Ascending aorta (tissue), 2 donors: ENCODE measurements at regions not wholly inside any gene's neighbourhood (a gene's known extent, or its start where the extent isn't known, plus 50 kb on each side); places are given as distances from the start of the nearest gene placed in this dataset.

Experiments used
- DNase-seq, 2 donors: peaks; one replicate each; pipeline ENCODE4 v3.0.0-alpha.2; 2019; ENCODE audit warnings: low spot score in 2 of 2
- H3K27ac ChIP-seq, 2 donors: fragments of 200-600 bp; sonication (generic); one replicate each; pipeline ENCODE4 v1.5.1; 2016 to 2017; ENCODE audit warnings: mild to moderate bottlenecking in 1 of 2
- H3K27me3 ChIP-seq: fragments of 200-600 bp; sonication (generic); one replicate; pipeline ENCODE4 v1.5.1; 2017
- H3K36me3 ChIP-seq, 2 donors: fragments of 200-600 bp; sonication (generic); one replicate each; pipeline ENCODE4 v1.5.1; 2016
- H3K4me1 ChIP-seq, 2 donors: fragments of 200-600 bp; sonication (generic); one replicate each; pipeline ENCODE4 v1.5.1; 2016 to 2017; ENCODE audit warnings: mild to moderate bottlenecking in 1 of 2
- H3K4me3 ChIP-seq, 2 donors: fragments of 200-600 bp; sonication (generic); one replicate each; pipeline ENCODE4 v1.5.1; 2016 to 2017; ENCODE audit warnings: mild to moderate bottlenecking in 1 of 2
- H3K9me3 ChIP-seq, 2 donors: fragments of 200-600 bp; sonication (generic); one replicate each; pipeline ENCODE4 v1.5.1; 2016
- intact Hi-C: fragments of 100-400 bp; cut with DNase I; formaldehyde crosslinking; loops from one replicate; pipeline ENCODE4 v1.15.1; 2023
- TF ChIP-seq, protein P1 (sequence below), 3 experiments: fragments of 200-600 bp in 2 of 3; fragments of 450-650 bp in 1 of 3; sonication (generic) in 2 of 3; IDR thresholded peaks; one replicate each; pipeline ENCODE4 v1.5.1; 2016 to 2019; ENCODE audit warnings: antibody characterized with exemption in 3 of 3, mild to moderate bottlenecking in 1 of 3, moderate library complexity in 1 of 3

DNA sequence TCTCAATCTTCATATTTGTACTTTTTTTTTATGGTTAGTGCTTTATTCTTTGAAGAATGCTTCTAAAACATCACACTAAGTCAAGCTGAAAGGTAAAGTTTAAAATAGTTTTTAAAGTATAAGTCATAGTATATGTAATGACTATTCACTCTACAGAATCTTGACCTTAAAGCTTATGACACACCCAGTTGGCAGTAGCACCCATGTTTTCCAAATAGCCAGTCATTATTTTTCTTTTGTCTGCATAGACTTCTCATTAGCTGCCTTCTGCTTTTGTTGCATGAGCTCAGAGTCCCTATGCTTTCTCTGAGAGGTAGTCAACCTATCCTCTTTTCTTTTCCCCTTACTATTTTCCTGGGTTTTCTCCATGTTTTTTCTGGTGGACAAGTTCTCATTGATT, 231.5 kb downstream of the PCDH18 start:
- H3K27me3 ChIP-seq: no peaks in the 10 kb centered on the region
- H3K27ac ChIP-seq: no peak overlapping the region
- intact Hi-C loops: no loop called here
- DNase-seq: no peak
- no peaks in the 10 kb centered on the region for H3K4me1 ChIP-seq
- H3K36me3 ChIP-seq: no peaks in the 10 kb centered on the region
- H3K9me3 ChIP-seq: no peaks in the 10 kb centered on the region
- no peak overlapping the region for H3K4me3 ChIP-seq
- TF ChIP-seq, protein P1, sequence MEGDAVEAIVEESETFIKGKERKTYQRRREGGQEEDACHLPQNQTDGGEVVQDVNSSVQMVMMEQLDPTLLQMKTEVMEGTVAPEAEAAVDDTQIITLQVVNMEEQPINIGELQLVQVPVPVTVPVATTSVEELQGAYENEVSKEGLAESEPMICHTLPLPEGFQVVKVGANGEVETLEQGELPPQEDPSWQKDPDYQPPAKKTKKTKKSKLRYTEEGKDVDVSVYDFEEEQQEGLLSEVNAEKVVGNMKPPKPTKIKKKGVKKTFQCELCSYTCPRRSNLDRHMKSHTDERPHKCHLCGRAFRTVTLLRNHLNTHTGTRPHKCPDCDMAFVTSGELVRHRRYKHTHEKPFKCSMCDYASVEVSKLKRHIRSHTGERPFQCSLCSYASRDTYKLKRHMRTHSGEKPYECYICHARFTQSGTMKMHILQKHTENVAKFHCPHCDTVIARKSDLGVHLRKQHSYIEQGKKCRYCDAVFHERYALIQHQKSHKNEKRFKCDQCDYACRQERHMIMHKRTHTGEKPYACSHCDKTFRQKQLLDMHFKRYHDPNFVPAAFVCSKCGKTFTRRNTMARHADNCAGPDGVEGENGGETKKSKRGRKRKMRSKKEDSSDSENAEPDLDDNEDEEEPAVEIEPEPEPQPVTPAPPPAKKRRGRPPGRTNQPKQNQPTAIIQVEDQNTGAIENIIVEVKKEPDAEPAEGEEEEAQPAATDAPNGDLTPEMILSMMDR (IDR thresholded peaks at IDR 0.05): no peak

DNA sequence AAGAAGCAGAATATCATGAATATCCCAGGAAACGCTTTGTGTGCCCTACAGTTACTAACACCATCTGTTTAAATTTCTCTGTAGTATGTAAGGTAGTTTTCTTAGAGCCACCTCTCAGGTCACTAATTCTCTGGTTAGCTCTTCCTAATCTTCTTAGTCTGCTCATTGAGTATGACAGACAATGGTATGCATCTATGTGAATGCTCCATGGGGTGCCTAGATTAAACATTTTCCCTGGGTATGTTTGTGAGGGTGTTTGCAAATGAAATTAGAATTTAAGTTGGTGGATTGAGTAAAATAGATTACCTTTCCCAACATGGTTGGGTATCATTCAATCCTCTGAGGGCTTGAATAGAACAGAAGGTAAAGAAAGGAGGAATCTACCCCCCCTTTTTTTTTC, 233.0 kb downstream of the PCDH18 start:
- Histone ChIP-seq H3K4me1 (no peaks in the 10 kb centered on the region), H3K27ac (no peak overlapping the region), H3K4me3 (no peak overlapping the region), H3K27me3 (no peaks in the 10 kb centered on the region), H3K36me3 (no peaks in the 10 kb centered on the region), H3K9me3 (no peaks in the 10 kb centered on the region)
- intact Hi-C loops: no loop called here
- TF ChIP-seq, protein P1 (IDR thresholded peaks at IDR 0.05): no peak
- DNase-seq: no peak

DNA sequence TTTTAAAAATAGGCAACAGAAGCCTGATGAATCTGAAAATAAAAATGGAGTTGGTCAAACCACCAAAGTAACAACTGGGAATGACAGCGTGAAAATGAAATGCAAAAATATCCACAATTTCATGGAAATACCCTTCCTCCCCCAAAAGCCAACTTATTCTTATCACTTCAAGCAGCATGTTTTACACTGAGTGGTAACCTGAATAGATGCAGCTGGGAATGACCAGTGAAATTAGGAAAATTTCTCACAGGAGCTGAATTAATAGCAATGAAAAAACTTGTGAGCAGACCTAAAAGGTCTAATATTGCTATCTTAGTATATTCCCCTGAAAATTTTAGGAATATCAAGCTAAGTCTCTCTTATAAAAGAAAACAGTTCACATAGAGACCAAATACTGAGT, 239.0 kb downstream of the PCDH18 start:
- TF ChIP-seq, protein P1 (IDR thresholded peaks at IDR 0.05): no peak
- intact Hi-C loops: no loop called here
- no peaks in the 10 kb centered on the region for H3K36me3 ChIP-seq
- no peaks in the 10 kb centered on the region for H3K9me3 ChIP-seq
- DNase-seq: no peak
- no peaks in the 10 kb centered on the region for H3K4me1 ChIP-seq
- no peak overlapping the region for H3K27ac ChIP-seq
- no peak overlapping the region for H3K4me3 ChIP-seq
- no peaks in the 10 kb centered on the region for H3K27me3 ChIP-seq

DNA sequence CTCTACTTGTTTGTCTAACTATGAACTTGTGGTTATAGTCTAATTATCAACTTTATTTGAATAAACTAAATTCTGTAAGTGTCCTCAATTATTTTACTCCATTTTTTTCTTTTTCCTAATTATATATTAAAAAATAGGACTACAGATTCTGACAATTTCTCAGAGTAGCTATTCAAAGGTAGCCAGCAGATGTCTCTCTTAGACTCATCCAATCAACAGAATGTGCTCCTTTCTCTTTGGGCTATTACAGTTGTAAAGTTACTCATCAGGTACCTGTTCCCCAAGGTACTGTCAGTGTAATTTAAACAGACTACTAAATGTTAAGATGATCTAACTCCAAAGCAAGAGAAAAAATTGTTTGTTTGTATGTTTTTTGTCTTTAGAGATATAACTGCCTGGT, 248.6 kb downstream of the PCDH18 start:
- intact Hi-C loops: no loop called here
- TF ChIP-seq, protein P1 (IDR thresholded peaks at IDR 0.05): peak in 1 of 3 experiments; percentile 23
- no peak overlapping the region for H3K4me3 ChIP-seq

DNA sequence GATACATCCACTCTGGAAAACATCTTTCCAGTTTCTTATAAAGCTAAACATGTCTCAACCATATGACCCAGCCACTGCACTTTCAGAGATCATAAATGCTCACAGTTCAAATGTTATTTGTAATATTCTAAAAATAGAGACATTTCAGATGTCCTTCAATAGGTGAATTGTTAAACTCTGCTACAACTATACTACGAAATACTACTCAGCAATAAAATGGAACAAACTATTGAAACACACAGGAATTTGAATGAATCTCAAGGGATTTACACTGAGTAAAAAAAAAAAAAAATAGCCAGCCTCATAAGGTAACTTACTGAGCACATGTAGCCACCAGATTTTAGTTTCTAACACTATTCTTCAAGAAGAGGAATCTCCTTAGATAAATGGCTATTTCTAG, 253.9 kb downstream of the PCDH18 start:
- Histone ChIP-seq H3K27ac (no peak overlapping the region), H3K9me3 (no peaks in the 10 kb centered on the region), H3K27me3 (no peaks in the 10 kb centered on the region), H3K36me3 (no peaks in the 10 kb centered on the region), H3K4me3 (no peak overlapping the region), H3K4me1 (peaks cover 0 to 9% of the 10 kb centered on the region in 2 donors)
- no peak for DNase-seq
- intact Hi-C loops: no loop called here
- TF ChIP-seq, protein P1 (IDR thresholded peaks at IDR 0.05): no peak

More for the DNA sequence above, 248.6 kb downstream of the PCDH18 start:
- no peaks in the 10 kb centered on the region for H3K9me3 ChIP-seq
- H3K4me1 ChIP-seq: no peaks in the 10 kb centered on the region
- H3K36me3 ChIP-seq: no peaks in the 10 kb centered on the region
- H3K27ac ChIP-seq: no peak overlapping the region
- no peaks in the 10 kb centered on the region for H3K27me3 ChIP-seq
- no peak for DNase-seq

DNA sequence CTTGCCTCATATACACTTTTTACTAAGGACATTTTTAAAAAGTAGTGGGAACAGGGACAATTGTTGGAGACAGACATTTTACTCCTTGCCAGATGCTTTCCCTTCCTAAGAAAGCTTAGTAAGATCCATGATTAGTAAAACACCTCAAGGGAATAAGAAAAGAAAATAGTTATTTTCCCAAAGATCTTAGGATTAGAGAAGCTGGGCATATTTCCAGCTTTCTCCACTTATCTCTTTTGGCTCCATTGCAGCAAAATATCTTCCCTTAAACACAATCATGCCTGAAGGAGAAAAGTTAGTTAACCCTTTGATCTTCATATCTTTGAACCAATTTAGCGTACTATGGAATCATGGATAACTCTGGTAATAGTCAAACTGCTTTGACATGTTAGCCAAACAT, 257.9 kb downstream of the PCDH18 start:
- no peaks in the 10 kb centered on the region for H3K9me3 ChIP-seq
- no peak for DNase-seq
- no peak overlapping the region for H3K4me3 ChIP-seq
- peak overlapping the region; percentile 55 to 71 for H3K27ac ChIP-seq
- intact Hi-C loops: no loop called here
- TF ChIP-seq, protein P1 (IDR thresholded peaks at IDR 0.05): no peak
- H3K4me1 ChIP-seq: peaks cover 0 to 9% of the 10 kb centered on the region in 2 donors
- no peaks in the 10 kb centered on the region for H3K27me3 ChIP-seq
- H3K36me3 ChIP-seq: no peaks in the 10 kb centered on the region
